Upper lobe of right lung (tissue), 1 donor: ENCODE measurements at regions not wholly inside any gene's neighbourhood (a gene's known extent, or its start where the extent isn't known, plus 50 kb on each side); places are given as distances from the start of the nearest gene placed in this dataset.

Experiments
- ATAC-seq: fragments of 200-7000 bp; cut with Tn5 transposase; one replicate; pipeline ENCODE4 v1.9.1; 2020; ENCODE audit warnings: mild to moderate bottlenecking, moderate library complexity
- DNase-seq: peaks from one replicate; pipeline ENCODE4 v3.0.0-alpha.2; 2020
- H3K27ac ChIP-seq: fragments of 200-600 bp; one replicate; pipeline ENCODE4 v1.8.0; 2022
- H3K27me3 ChIP-seq: fragments of 200-600 bp; one replicate; pipeline ENCODE4 v1.8.0; 2022; ENCODE audit warnings: mild to moderate bottlenecking
- H3K36me3 ChIP-seq: fragments of 200-600 bp; one replicate; pipeline ENCODE4 v1.8.0; 2022
- H3K4me1 ChIP-seq: fragments of 200-600 bp; one replicate; pipeline ENCODE4 v1.8.0; 2022
- H3K4me3 ChIP-seq: fragments of 200-600 bp; one replicate; pipeline ENCODE4 v1.8.0; 2022; ENCODE audit warnings: mild to moderate bottlenecking
- H3K9me3 ChIP-seq: fragments of 200-600 bp; one replicate; pipeline ENCODE4 v1.8.0; 2022
- CTCF ChIP-seq: fragments of 200-600 bp; IDR thresholded peaks from one replicate; pipeline ENCODE4 v1.8.0; 2022; ENCODE audit warnings: antibody characterized with exemption
- intact Hi-C: fragments of 100-400 bp; cut with DNase I; formaldehyde crosslinking; loops from one replicate; pipeline ENCODE4 v1.11.0; 2022
- donor health status: DM: no; HTN: yes; CAD: no; lungs with severe emphysema.

GRCh38 chr1:55879346-55879745 lies 664.2 kb upstream of the USP24 start:
- H3K36me3 ChIP-seq, result no peaks in the 10 kb centered on the region
- no peaks in the 10 kb centered on the region for H3K27me3 ChIP-seq
- no peak overlapping the region for H3K27ac ChIP-seq
- H3K4me3 ChIP-seq, result no peak overlapping the region
- DNase-seq (no peak), ATAC-seq (no peak)
- no peak for TF ChIP-seq CTCF
- intact Hi-C loops, result no loop called here
- no peaks in the 10 kb centered on the region for H3K4me1 ChIP-seq
- H3K9me3 ChIP-seq, result no peaks in the 10 kb centered on the region

- intact Hi-C loops, result no loop called here
Measured at GRCh38 chr1:55877437-55878232, 662.5 kb upstream of the USP24 start.

GRCh38 chr1:55876276-55877060 lies 661.3 kb upstream of the USP24 start:
- no peak overlapping the region for H3K4me3 ChIP-seq
- H3K9me3 ChIP-seq, result no peaks in the 10 kb centered on the region
- H3K36me3 ChIP-seq, result no peaks in the 10 kb centered on the region
- intact Hi-C loops, result no loop called here
- no peak for TF ChIP-seq CTCF
- DNase-seq (no peak), ATAC-seq (no peak)
- H3K27me3 ChIP-seq, result no peaks in the 10 kb centered on the region
- H3K4me1 ChIP-seq, result no peaks in the 10 kb centered on the region
- no peak overlapping the region for H3K27ac ChIP-seq

More at GRCh38 chr1:55877437-55878232, 662.5 kb upstream of the USP24 start:
- H3K4me3 ChIP-seq, result no peak overlapping the region
- H3K36me3 ChIP-seq, result no peaks in the 10 kb centered on the region
- H3K27ac ChIP-seq, result no peak overlapping the region
- DNase-seq, result no peak
- no peaks in the 10 kb centered on the region for H3K27me3 ChIP-seq
- no peak for ATAC-seq
- TF ChIP-seq CTCF, result no peak
- no peaks in the 10 kb centered on the region for H3K9me3 ChIP-seq
- no peaks in the 10 kb centered on the region for H3K4me1 ChIP-seq

GRCh38 chr1:55870106-55870505 lies 654.9 kb upstream of the USP24 start:
- ATAC-seq (no peak), DNase-seq (no peak)
- no peak for TF ChIP-seq CTCF
- Histone ChIP-seq H3K36me3 (no peaks in the 10 kb centered on the region), H3K27ac (no peak overlapping the region), H3K27me3 (no peaks in the 10 kb centered on the region), H3K9me3 (no peaks in the 10 kb centered on the region), H3K4me3 (no peak overlapping the region), H3K4me1 (peaks cover 6% of the 10 kb centered on the region)
- intact Hi-C loops, result no loop called here

GRCh38 chr1:55869065-55869464 lies 653.9 kb upstream of the USP24 start:
- Histone ChIP-seq H3K4me3 (no peak overlapping the region), H3K27ac (no peak overlapping the region), H3K9me3 (no peaks in the 10 kb centered on the region), H3K36me3 (no peaks in the 10 kb centered on the region), H3K4me1 (peaks cover 6% of the 10 kb centered on the region), H3K27me3 (no peaks in the 10 kb centered on the region)
- intact Hi-C loops, result no loop called here
- peak; percentile 46 for ATAC-seq
- TF ChIP-seq CTCF, result no peak
- peak; percentile 71 for DNase-seq
